ENCODE measurements at regions not wholly inside any gene's neighbourhood (a gene's known extent, or its start where the extent isn't known, plus 50 kb on each side); places are given as distances from the start of the nearest gene placed in this dataset.

GRCh38 chr3:110174908-110175307 is 837.6 kb upstream of the DPPA4 start:
- TF ChIP-seq CTCF (IDR thresholded peaks at IDR 0.05; ENCODE audit: unreplicated experiment) = no peak
- Mint-ChIP-seq H3K36me3 (ENCODE audit: insufficient read depth, unreplicated experiment) (no peaks in the 10 kb centered on the region), H3K9me3 (ENCODE audit: low read depth, unreplicated experiment) (no peaks in the 10 kb centered on the region), H3K4me1 (ENCODE audit: low read depth, unreplicated experiment) (no peaks in the 10 kb centered on the region), H3K4me3 (ENCODE audit: low read depth, unreplicated experiment) (no peak overlapping the region), H3K27ac (ENCODE audit: unreplicated experiment) (no peak overlapping the region), H3K27me3 (ENCODE audit: unreplicated experiment) (no peaks in the 10 kb centered on the region)
- CTCF ChIA-PET = no interaction called here
- BruUV-seq (replicated peaks) = no TSS peak
- intact Hi-C loops (cut with micrococcal nuclease; ENCODE audit: unreplicated experiment) = loop anchor here (5.0 kb wide), 1 partner anchor 248 kb away; no protein-coding TSS in a partner anchor
- DNase-seq = no peak

GRCh38 chr3:110178965-110179364 is 841.6 kb upstream of the DPPA4 start:
- CTCF ChIA-PET = no interaction called here
- Mint-ChIP-seq H3K9me3 (ENCODE audit: low read depth, unreplicated experiment) (no peaks in the 10 kb centered on the region), H3K27me3 (ENCODE audit: unreplicated experiment) (no peaks in the 10 kb centered on the region), H3K27ac (ENCODE audit: unreplicated experiment) (no peak overlapping the region), H3K4me3 (ENCODE audit: low read depth, unreplicated experiment) (no peak overlapping the region), H3K36me3 (ENCODE audit: insufficient read depth, unreplicated experiment) (no peaks in the 10 kb centered on the region), H3K4me1 (ENCODE audit: low read depth, unreplicated experiment) (no peaks in the 10 kb centered on the region)
- DNase-seq = no peak
- no peak for TF ChIP-seq CTCF (IDR thresholded peaks at IDR 0.05; ENCODE audit: unreplicated experiment)
- BruUV-seq (replicated peaks) = no TSS peak
- intact Hi-C loops (cut with micrococcal nuclease; ENCODE audit: unreplicated experiment) = loop anchor here (5.0 kb wide), 1 partner anchor 252 kb away; no protein-coding TSS in a partner anchor

DNA sequence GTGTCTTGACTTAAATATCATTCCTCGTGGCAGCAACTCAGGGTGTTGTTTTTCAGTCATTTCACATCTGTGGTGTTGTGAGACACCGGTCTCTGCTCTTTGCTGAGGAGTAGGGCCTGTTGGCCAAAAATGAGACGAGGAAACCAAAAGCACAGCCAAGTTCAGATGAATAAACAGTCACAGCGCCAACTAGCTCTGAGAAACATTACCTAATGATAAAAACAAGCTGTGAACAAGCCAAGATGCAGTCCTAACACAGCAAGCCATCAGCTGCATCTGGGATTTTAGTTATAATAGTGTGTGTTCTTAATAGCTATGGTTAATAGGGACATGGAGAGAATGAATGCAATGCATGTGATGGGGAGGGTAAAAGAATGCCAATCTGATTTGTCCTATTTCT is 843.4 kb upstream of the DPPA4 start:
- Mint-ChIP-seq H3K4me1 (ENCODE audit: low read depth, unreplicated experiment) (no peaks in the 10 kb centered on the region), H3K27me3 (ENCODE audit: unreplicated experiment) (no peaks in the 10 kb centered on the region), H3K36me3 (ENCODE audit: insufficient read depth, unreplicated experiment) (no peaks in the 10 kb centered on the region), H3K9me3 (ENCODE audit: low read depth, unreplicated experiment) (no peaks in the 10 kb centered on the region), H3K4me3 (ENCODE audit: low read depth, unreplicated experiment) (no peak overlapping the region), H3K27ac (ENCODE audit: unreplicated experiment) (no peak overlapping the region)
- intact Hi-C loops (cut with micrococcal nuclease; ENCODE audit: unreplicated experiment) = no loop called here
- no peak for DNase-seq
- no peak for TF ChIP-seq CTCF (IDR thresholded peaks at IDR 0.05; ENCODE audit: unreplicated experiment)
- CTCF ChIA-PET = no interaction called here
- BruUV-seq (replicated peaks) = no TSS peak

DNA sequence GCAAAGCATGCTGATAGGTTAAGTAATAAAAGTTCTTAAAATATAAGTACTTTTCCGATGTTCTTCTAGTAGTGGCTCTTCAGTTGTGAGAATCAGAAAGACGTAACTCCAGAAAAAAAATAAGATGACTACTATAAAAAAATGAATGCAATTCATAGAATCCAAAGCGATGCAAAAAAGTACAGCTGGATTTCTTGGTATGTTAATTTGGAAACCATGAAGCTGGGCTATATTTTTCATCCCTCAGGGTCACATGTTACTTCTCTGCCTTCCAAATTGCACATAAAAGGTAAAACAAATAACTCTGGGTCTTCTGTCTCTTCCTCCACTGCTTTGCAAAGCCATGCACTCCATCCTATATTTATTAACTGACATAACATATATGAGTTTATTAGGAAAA is 843.9 kb upstream of the DPPA4 start:
- CTCF ChIA-PET = no interaction called here
- BruUV-seq (replicated peaks) = no TSS peak
- H3K9me3 Mint-ChIP-seq (ENCODE audit: low read depth, unreplicated experiment) = no peaks in the 10 kb centered on the region

More for the DNA sequence above, 843.9 kb upstream of the DPPA4 start:
- H3K27ac Mint-ChIP-seq (ENCODE audit: unreplicated experiment) = no peak overlapping the region
- intact Hi-C loops (cut with micrococcal nuclease; ENCODE audit: unreplicated experiment) = no loop called here
- no peaks in the 10 kb centered on the region for H3K27me3 Mint-ChIP-seq (ENCODE audit: unreplicated experiment)
- no peak for TF ChIP-seq CTCF (IDR thresholded peaks at IDR 0.05; ENCODE audit: unreplicated experiment)
- no peak for DNase-seq
- H3K4me3 Mint-ChIP-seq (ENCODE audit: low read depth, unreplicated experiment) = no peak overlapping the region
- H3K36me3 Mint-ChIP-seq (ENCODE audit: insufficient read depth, unreplicated experiment) = no peaks in the 10 kb centered on the region
- H3K4me1 Mint-ChIP-seq (ENCODE audit: low read depth, unreplicated experiment) = no peaks in the 10 kb centered on the region

Measured in Calu3 (cell line).